ENCODE measurements at regions not wholly inside any gene's neighbourhood (a gene's known extent, or its start where the extent isn't known, plus 50 kb on each side); places are given as distances from the start of the nearest gene placed in this dataset.
A peak's percentile ranks its signal among the peaks of the same experiment; 100 is the strongest.
"Not testable (repeated sequence)": the region's sequence is repeated elsewhere in the genome, so short reads cannot be mapped to it uniquely, and the experiment has no call there.

GRCh38 chr4:124978536-124978935, 266.0 kb upstream of the ANKRD50 start:
- DNase-seq: not testable (repeated sequence)

- DNase-seq: peak; percentile 53
Observed at GRCh38 chr4:124977045-124977444, 264.5 kb upstream of the ANKRD50 start.

GRCh38 chr4:124974152-124974551, 261.6 kb upstream of the ANKRD50 start:
- DNase-seq: no peak

- DNase-seq: peak; percentile 42
Observed at GRCh38 chr4:124973716-124974115, 261.2 kb upstream of the ANKRD50 start.

- peak; percentile 81 for DNase-seq
Observed at GRCh38 chr4:124970011-124970410, 257.5 kb upstream of the ANKRD50 start.

GRCh38 chr4:124965497-124965891, 253.0 kb upstream of the ANKRD50 start:
- no peak for DNase-seq

- no peak for DNase-seq
Observed at GRCh38 chr4:124964852-124965496, 252.4 kb upstream of the ANKRD50 start.

GRCh38 chr4:124964251-124964650, 251.7 kb upstream of the ANKRD50 start:
- no peak for DNase-seq

GRCh38 chr4:124961138-124961750, 248.7 kb upstream of the ANKRD50 start:
- no peak for DNase-seq

GRCh38 chr4:124958847-124959246, 246.3 kb upstream of the ANKRD50 start:
- DNase-seq: no peak

GRCh38 chr4:124955476-124955875, 242.9 kb upstream of the ANKRD50 start:
- no peak for DNase-seq

GRCh38 chr4:124954046-124954445, 241.5 kb upstream of the ANKRD50 start:
- no peak for DNase-seq

GRCh38 chr4:124953486-124953885, 241.0 kb upstream of the ANKRD50 start:
- no peak for DNase-seq

GRCh38 chr4:124953061-124953460, 240.5 kb upstream of the ANKRD50 start:
- peak; percentile 90 for DNase-seq

- no peak for DNase-seq
Observed at GRCh38 chr4:124952601-124953000, 240.1 kb upstream of the ANKRD50 start.

- peak; percentile 41 for DNase-seq
Observed at GRCh38 chr4:124948976-124949597, 236.6 kb upstream of the ANKRD50 start.

GRCh38 chr4:124947622-124948265, 235.2 kb upstream of the ANKRD50 start:
- DNase-seq: no peak

GRCh38 chr4:124946696-124947095, 234.2 kb upstream of the ANKRD50 start:
- no peak for DNase-seq

- no peak for DNase-seq
Observed at GRCh38 chr4:124945422-124945821, 232.9 kb upstream of the ANKRD50 start.

GRCh38 chr4:124943938-124944337, 231.4 kb upstream of the ANKRD50 start:
- DNase-seq: no peak

- no peak for DNase-seq
Observed at GRCh38 chr4:124943145-124943889, 230.8 kb upstream of the ANKRD50 start.

GRCh38 chr4:124941267-124941666, 228.7 kb upstream of the ANKRD50 start:
- no peak for DNase-seq

- DNase-seq: peak; percentile 98
Observed at GRCh38 chr4:124940387-124940786, 227.9 kb upstream of the ANKRD50 start.
